T47D (cell line): ENCODE measurements at regions not wholly inside any gene's neighbourhood (a gene's known extent, or its start where the extent isn't known, plus 50 kb on each side); places are given as distances from the start of the nearest gene placed in this dataset.

Experiments used
- DNase-seq, 2 experiments: peaks; one replicate each; pipeline versions ENCODE4 v3.0.0 to v3.0.0-alpha.2; 2011 to 2012; ENCODE audit warnings: low read depth in 1 of 2, low spot score in 1 of 2
- JUND ChIP-seq: IDR thresholded peaks from 2 replicates; pipeline ENCODE4 v1.6.1; 2012; ENCODE audit warnings: low read depth
- in situ Hi-C: cut with HindIII; loops from 2 replicates; pipeline ENCODE4 v1.10.0; 2016; ENCODE audit warnings: low sequenced_read_pairs, low pct_unique_long_range_greater_than_20kb

GRCh38 chr13:75139291-75139690 lies 342.7 kb downstream of the TBC1D4 start:
- TF ChIP-seq JUND = no peak
- no peak for DNase-seq
- in situ Hi-C loops = no loop called here

GRCh38 chr13:75137911-75138571 lies 343.9 kb downstream of the TBC1D4 start:
- no peak for DNase-seq
- TF ChIP-seq JUND = no peak
- in situ Hi-C loops = no loop called here

DNA sequence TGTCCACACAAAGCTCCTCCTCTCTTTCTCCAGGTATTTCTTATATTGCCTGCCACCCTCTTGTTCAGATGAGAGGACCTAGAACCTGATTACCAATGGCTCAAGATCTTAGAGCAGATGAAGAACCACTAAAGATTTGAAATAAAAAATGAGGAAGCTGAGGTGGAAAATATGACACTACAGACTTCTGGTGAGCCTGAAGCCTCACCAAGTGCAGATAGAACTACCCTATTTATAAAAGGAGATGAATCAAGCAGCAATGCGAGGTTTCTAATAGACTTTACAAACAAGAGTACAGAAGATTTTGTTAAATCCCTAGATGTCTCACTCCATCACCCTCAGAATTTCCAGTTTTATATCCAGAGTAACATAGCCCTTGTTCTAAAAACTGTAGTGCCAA lies 345.8 kb downstream of the TBC1D4 start:
- in situ Hi-C loops = no loop called here
- TF ChIP-seq JUND = no peak
- no peak for DNase-seq

- in situ Hi-C loops = no loop called here
- no peak for TF ChIP-seq JUND
- no peak for DNase-seq
Measured at GRCh38 chr13:75135325-75135825, 346.6 kb downstream of the TBC1D4 start.

DNA sequence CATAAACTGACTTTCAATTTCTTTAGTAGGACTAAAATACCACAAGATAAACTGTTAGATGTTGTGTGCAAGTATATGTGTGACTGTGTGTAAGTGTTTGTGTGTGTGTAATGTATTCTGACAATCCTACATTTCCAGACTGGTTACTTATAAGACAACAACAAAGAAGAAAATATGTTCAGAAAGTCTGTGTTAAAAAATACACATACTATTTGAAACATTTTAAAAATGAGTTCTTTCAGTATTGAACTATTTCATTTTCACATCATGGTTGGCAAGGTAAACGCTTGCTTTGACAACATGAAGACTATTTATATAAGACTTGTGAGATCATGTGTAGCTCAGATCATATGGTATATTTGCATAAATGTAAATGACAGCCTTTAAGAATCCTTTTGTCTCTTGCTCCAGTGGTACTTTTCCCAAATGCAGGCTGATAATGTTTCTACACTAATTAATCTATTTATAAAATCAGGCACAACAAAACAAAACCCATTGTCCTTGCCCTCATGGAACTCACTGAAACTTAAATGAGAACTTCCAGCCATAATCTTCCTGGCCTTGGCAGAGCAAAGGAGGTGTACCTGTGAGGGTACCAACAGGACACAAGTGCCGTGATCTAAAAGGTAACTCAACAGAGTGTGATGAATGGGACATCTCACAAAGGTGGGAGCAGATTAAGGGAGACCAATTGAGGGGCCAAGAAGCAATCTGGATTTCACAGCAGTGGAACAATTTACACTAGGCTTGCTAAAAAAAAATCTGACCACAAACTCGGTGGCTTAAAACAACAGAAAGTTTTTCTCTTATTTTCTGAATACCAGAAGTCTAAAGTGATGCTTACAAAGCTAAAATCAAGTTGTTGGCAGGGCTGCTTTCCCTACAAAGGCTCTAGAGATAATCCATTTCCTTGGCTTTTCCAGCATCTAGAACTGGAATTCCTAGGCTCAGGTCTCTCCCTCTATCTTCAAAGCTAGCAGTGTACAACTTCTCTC lies 349.0 kb downstream of the TBC1D4 start:
- DNase-seq = no peak
- in situ Hi-C loops = no loop called here
- no peak for TF ChIP-seq JUND

DNA sequence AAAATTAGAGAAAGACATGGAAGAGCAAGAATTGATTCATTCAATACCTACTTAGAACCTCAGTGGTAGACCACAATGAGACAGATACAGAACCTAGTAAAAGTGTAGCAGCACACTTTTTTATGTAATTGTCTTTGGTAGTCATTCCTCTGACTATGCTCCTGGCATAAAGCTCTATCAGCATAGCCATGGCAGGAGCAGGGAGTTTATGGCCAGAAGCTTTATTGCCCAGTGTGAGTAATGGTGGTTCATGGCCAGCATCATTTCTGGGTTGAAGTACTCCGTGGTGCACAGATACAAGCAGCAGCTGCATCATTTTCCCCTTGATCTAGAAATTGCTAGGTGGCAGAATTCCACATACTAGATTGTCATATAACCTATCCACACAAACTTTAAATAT lies 352.6 kb downstream of the TBC1D4 start:
- TF ChIP-seq JUND = no peak
- DNase-seq = no peak
- in situ Hi-C loops = no loop called here

GRCh38 chr13:75124415-75124814 lies 357.6 kb downstream of the TBC1D4 start:
- no peak for DNase-seq
- no peak for TF ChIP-seq JUND
- in situ Hi-C loops = no loop called here

GRCh38 chr13:75123428-75123827 lies 358.5 kb downstream of the TBC1D4 start:
- TF ChIP-seq JUND = no peak
- no peak for DNase-seq
- in situ Hi-C loops = no loop called here

- in situ Hi-C loops = no loop called here
- DNase-seq = no peak
- TF ChIP-seq JUND = no peak
Measured at GRCh38 chr13:75120085-75120484, 361.9 kb downstream of the TBC1D4 start.

DNA sequence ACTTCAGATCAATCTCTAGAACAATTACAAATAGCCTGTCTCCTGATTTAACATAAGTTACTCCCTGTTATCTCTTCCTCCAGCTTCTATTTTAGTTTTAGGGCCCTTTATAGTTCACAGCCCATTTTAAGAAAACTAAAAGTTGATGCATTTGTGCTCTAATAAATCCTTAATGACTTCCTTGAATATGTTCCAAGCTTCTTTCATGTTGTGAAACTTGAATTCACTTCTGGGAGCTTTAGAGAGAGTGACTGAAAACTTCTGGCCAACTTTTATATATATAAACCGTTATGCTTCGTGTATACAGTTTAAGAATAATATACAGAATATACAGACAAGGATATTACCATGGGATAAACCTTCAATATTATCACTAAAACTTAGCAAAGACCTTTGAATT lies 366.8 kb downstream of the TBC1D4 start:
- no peak for TF ChIP-seq JUND
- in situ Hi-C loops = no loop called here
- DNase-seq = no peak

GRCh38 chr13:75103976-75104375 lies 378.0 kb downstream of the TBC1D4 start:
- no peak for DNase-seq
- in situ Hi-C loops = no loop called here
- TF ChIP-seq JUND = no peak

GRCh38 chr13:75102001-75102716 lies 379.8 kb downstream of the TBC1D4 start:
- no peak for DNase-seq
- TF ChIP-seq JUND = no peak
- in situ Hi-C loops = no loop called here
